H9 (cell line): ENCODE measurements at regions not wholly inside any gene's neighbourhood (a gene's known extent, or its start where the extent isn't known, plus 50 kb on each side); places are given as distances from the start of the nearest gene placed in this dataset.

Experiments used
- DNase-seq: peaks from one replicate; pipeline ENCODE4 v3.0.0-alpha.2; 2017
- H2AFZ ChIP-seq: one replicate; pipeline ENCODE4 v1.6.1; 2013; ENCODE audit warnings: mild to moderate bottlenecking, low read length, control low read depth, moderate library complexity
- H2AK5ac ChIP-seq: 2 replicates; pipeline ENCODE4 v1.6.1; 2013; ENCODE audit warnings: low read length, control low read depth, mixed read lengths; ENCODE audit not compliant: insufficient read length
- H2BK120ac ChIP-seq: one replicate; pipeline ENCODE4 v1.6.1; 2013; ENCODE audit warnings: low read depth, mild to moderate bottlenecking, low read length, control low read depth, inconsistent platforms; ENCODE audit not compliant: poor library complexity, severe bottlenecking
- H2BK12ac ChIP-seq: 2 replicates; pipeline ENCODE4 v1.6.1; 2013; ENCODE audit warnings: low read length, control low read depth, mixed read lengths, low read depth; ENCODE audit not compliant: insufficient read length
- H2BK15ac ChIP-seq: 2 replicates; pipeline ENCODE4 v1.6.1; 2013; ENCODE audit warnings: low read depth, low read length, control low read depth
- H2BK20ac ChIP-seq: one replicate; pipeline ENCODE4 v1.6.1; 2013; ENCODE audit warnings: low read depth, mild to moderate bottlenecking, low read length, control low read depth, inconsistent platforms; ENCODE audit not compliant: poor library complexity, severe bottlenecking
- H2BK5ac ChIP-seq: 2 replicates; pipeline ENCODE4 v1.6.1; 2013; ENCODE audit warnings: low read length, control low read depth, mixed read lengths; ENCODE audit not compliant: insufficient read length
- H3K14ac ChIP-seq: 2 replicates; pipeline ENCODE4 v1.6.1; 2013; ENCODE audit warnings: low read length, control low read depth; ENCODE audit not compliant: insufficient read depth
- H3K18ac ChIP-seq: 2 replicates; pipeline ENCODE4 v1.6.1; 2013; ENCODE audit warnings: low read depth, mild to moderate bottlenecking, mixed read lengths, low read length, control low read depth; ENCODE audit not compliant: insufficient read length
- H3K23ac ChIP-seq: 2 replicates; pipeline ENCODE4 v1.6.1; 2013; ENCODE audit warnings: low read length, control low read depth, mixed read lengths, low read depth; ENCODE audit not compliant: insufficient read length
- H3K23me2 ChIP-seq: 2 replicates; pipeline ENCODE4 v1.6.1; 2013; ENCODE audit warnings: low read depth, mild to moderate bottlenecking, mixed read lengths, low read length, control low read depth; ENCODE audit not compliant: insufficient read length, poor library complexity, severe bottlenecking
- H3K27ac ChIP-seq: 2 replicates; pipeline ENCODE4 v1.5.1; 2013; ENCODE audit warnings: low read length, control low read depth, mixed read lengths, low read depth; ENCODE audit not compliant: insufficient read length
- H3K27me3 ChIP-seq: 2 replicates; pipeline ENCODE4 v1.6.1; 2013; ENCODE audit warnings: low read length, control low read depth, inconsistent platforms; ENCODE audit not compliant: insufficient read depth
- H3K4ac ChIP-seq: 2 replicates; pipeline ENCODE4 v1.6.1; 2013; ENCODE audit warnings: low read depth, mild to moderate bottlenecking, control low read depth, inconsistent platforms, low read length, moderate library complexity
- H3K4me1 ChIP-seq: 2 replicates; pipeline ENCODE4 v1.6.1; 2013; ENCODE audit warnings: low read length, control low read depth, inconsistent platforms; ENCODE audit not compliant: insufficient read depth
- H3K4me2 ChIP-seq: 2 replicates; pipeline ENCODE4 v1.6.1; 2013; ENCODE audit warnings: low read length, control low read depth, mixed read lengths; ENCODE audit not compliant: insufficient read length, insufficient read depth
- H3K56ac ChIP-seq: 2 replicates; pipeline ENCODE4 v1.6.1; 2013; ENCODE audit warnings: low read depth, mild to moderate bottlenecking, mixed read lengths, low read length, control low read depth; ENCODE audit not compliant: insufficient read length
- H3K79me1 ChIP-seq: 2 replicates; pipeline ENCODE4 v1.6.1; 2013; ENCODE audit warnings: low read depth, mild to moderate bottlenecking, moderate library complexity, low read length, control low read depth, inconsistent platforms; ENCODE audit not compliant: insufficient read depth, poor library complexity, severe bottlenecking
- H3K79me2 ChIP-seq: 2 replicates; pipeline ENCODE4 v1.6.1; 2013; ENCODE audit warnings: low read length, control low read depth, inconsistent platforms; ENCODE audit not compliant: insufficient read depth
- H3K9ac ChIP-seq: 2 replicates; pipeline ENCODE4 v1.6.1; 2013; ENCODE audit warnings: low read length, control low read depth, mixed read lengths; ENCODE audit not compliant: insufficient read length; ENCODE audit errors: extremely low read depth
- H3K9me3 ChIP-seq: one replicate; pipeline ENCODE4 v1.6.1; 2013; ENCODE audit warnings: low read depth, low read length, inconsistent platforms; ENCODE audit not compliant: control insufficient read depth
- H3T11ph ChIP-seq: one replicate; pipeline ENCODE4 v1.6.1; 2013; ENCODE audit warnings: mild to moderate bottlenecking, low read length, control low read depth, inconsistent platforms
- H4K20me1 ChIP-seq: one replicate; pipeline ENCODE4 v1.6.1; 2013; ENCODE audit not compliant: control insufficient read depth, insufficient read length, insufficient read depth
- H4K5ac ChIP-seq: 2 replicates; pipeline ENCODE4 v1.6.1; 2013; ENCODE audit warnings: low read depth, mild to moderate bottlenecking, mixed read lengths, low read length, control low read depth; ENCODE audit not compliant: insufficient read length
- H4K8ac ChIP-seq: replicated peaks from 2 replicates; pipeline ENCODE4 v1.6.1; 2013; ENCODE audit warnings: low read length, control low read depth, mixed read lengths, low read depth; ENCODE audit not compliant: insufficient read length
- H4K91ac ChIP-seq: 2 replicates; pipeline ENCODE4 v1.6.1; 2013; ENCODE audit warnings: low read depth, mild to moderate bottlenecking, moderate library complexity, mixed read lengths, low read length, control low read depth; ENCODE audit not compliant: insufficient read length
- H3K27ac Mint-ChIP-seq, 3 experiments: 2 replicates in 2 of 3; 3 replicates in 1 of 3; pipeline ENCODE4 v1.8.0; 2020 to 2021; ENCODE audit warnings: mixed read lengths in 3 of 3, mild to moderate bottlenecking in 1 of 3, moderate library complexity in 1 of 3
- H3K27me3 Mint-ChIP-seq: 2 replicates; pipeline ENCODE4 v1.8.0; 2021; ENCODE audit warnings: low read depth, mild to moderate bottlenecking, moderate library complexity, mixed read lengths
- H3K36me3 Mint-ChIP-seq, 3 experiments: 2 replicates in 2 of 3; 3 replicates in 1 of 3; pipeline ENCODE4 v1.8.0; 2020 to 2021; ENCODE audit warnings: low read depth in 3 of 3, mixed read lengths in 3 of 3; ENCODE audit not compliant: insufficient read depth in 1 of 3
- H3K4me1 Mint-ChIP-seq, 2 experiments: 2 replicates each; pipeline ENCODE4 v1.8.0; 2020; ENCODE audit warnings: mixed read lengths in 2 of 2
- H3K4me3 Mint-ChIP-seq, 2 experiments: 2 replicates in 1 of 2; 3 replicates in 1 of 2; pipeline ENCODE4 v1.8.0; 2020 to 2021; ENCODE audit warnings: mild to moderate bottlenecking in 2 of 2, mixed read lengths in 2 of 2, moderate library complexity in 1 of 2
- H3K9me3 Mint-ChIP-seq, 2 experiments: 2 replicates in 1 of 2; 3 replicates in 1 of 2; pipeline ENCODE4 v1.8.0; 2020; ENCODE audit warnings: mild to moderate bottlenecking in 2 of 2, mixed read lengths in 2 of 2, moderate library complexity in 1 of 2
- CTCF ChIP-seq: fragments of 200-600 bp; sonication (generic); conservative IDR thresholded peaks from 3 replicates; pipeline ENCODE4 v1.8.0; 2021; ENCODE audit warnings: antibody characterized with exemption, mild to moderate bottlenecking
- WGBS: extraction: QIAGEN DNeasy Blood & Tissue Kit; methylation state at CpG from one replicate; pipeline ENCODE4 v1.1.7; 2013; ENCODE audit warnings: missing lambda C conversion rate, low lambda C conversion rate, mixed read lengths; ENCODE audit not compliant: insufficient read length; ENCODE audit errors: extremely low coverage; 5-methylcytosine and 5-hydroxymethylcytosine counted together

- Mint-ChIP-seq H3K27ac (no peak overlapping the region; a peak in 1 of 7 replicates), H3K27me3 (peaks cover 4% of the 10 kb centered on the region)
Observed at GRCh38 chr2:215617060-215617824, 181.4 kb upstream of the FN1 start.

More at GRCh38 chr2:215617060-215617824, 181.4 kb upstream of the FN1 start:
- Histone ChIP-seq H3K9me3 (peaks cover 10% of the 10 kb centered on the region), H3K79me1 (no peaks in the 10 kb centered on the region), H2BK120ac (no peak overlapping the region), H2BK12ac (no peak overlapping the region), H4K91ac (no peak overlapping the region), H4K8ac (no peak overlapping the region), H3K79me2 (no peaks in the 10 kb centered on the region), H3K56ac (no peak overlapping the region), H2BK15ac (no peak overlapping the region), H3K27ac (no peak overlapping the region), H2BK20ac (no peak overlapping the region), H3K4me1 (peaks cover 2% of the 10 kb centered on the region; the same call in 1 of the 2 replicates), H3K4ac (no peak overlapping the region), H3K18ac (no peak overlapping the region), H3K9ac (no peak overlapping the region), H3K27me3 (no peaks in the 10 kb centered on the region), H2BK5ac (no peak overlapping the region), H2AK5ac (no peak overlapping the region), H3K23ac (no peak overlapping the region), H2AFZ (no peak overlapping the region), H3K4me2 (no peak overlapping the region), H4K5ac (no peak overlapping the region), H3T11ph (no peak overlapping the region), H3K23me2 (no peaks in the 10 kb centered on the region), H3K14ac (no peak overlapping the region), H4K20me1 (no peaks in the 10 kb centered on the region)
- Mint-ChIP-seq H3K36me3 (peaks cover 10 to 22% (median 15%) of the 10 kb centered on the region in 3 experiments), H3K9me3 (peaks cover 14 to 21% of the 10 kb centered on the region in 2 experiments), H3K4me3 (no peak overlapping the region; a peak in 1 of 5 replicates), H3K4me1 (peaks cover 32 to 33% of the 10 kb centered on the region in 2 experiments)
- TF ChIP-seq CTCF = no peak
- no CpG with 5 or more reads among the region's 4 CpGs for WGBS
- DNase-seq = no peak
